ENCODE measurements at regions not wholly inside any gene's neighbourhood (a gene's known extent, or its start where the extent isn't known, plus 50 kb on each side); places are given as distances from the start of the nearest gene placed in this dataset.

DNA sequence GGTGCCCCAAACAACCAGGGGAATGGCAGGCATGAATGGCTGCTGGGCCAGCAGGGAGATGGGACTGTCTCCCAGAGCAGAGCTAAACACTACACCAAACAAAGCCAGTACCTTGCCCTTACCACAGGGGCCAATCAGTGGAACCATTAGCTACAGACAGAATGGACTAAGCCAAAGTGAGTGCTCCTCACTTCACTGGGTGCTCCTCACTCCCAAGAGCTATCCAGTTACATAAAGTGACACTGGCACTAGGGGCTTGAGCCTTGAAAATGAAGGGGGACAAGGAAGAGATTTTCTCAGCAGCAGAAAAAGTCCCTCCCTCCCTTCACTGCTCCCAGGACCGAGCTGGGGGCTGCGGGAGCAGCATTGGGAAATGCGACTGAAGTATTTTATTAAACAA, 110.9 kb upstream of the SHB start:
- TF ChIP-seq, protein P1, sequence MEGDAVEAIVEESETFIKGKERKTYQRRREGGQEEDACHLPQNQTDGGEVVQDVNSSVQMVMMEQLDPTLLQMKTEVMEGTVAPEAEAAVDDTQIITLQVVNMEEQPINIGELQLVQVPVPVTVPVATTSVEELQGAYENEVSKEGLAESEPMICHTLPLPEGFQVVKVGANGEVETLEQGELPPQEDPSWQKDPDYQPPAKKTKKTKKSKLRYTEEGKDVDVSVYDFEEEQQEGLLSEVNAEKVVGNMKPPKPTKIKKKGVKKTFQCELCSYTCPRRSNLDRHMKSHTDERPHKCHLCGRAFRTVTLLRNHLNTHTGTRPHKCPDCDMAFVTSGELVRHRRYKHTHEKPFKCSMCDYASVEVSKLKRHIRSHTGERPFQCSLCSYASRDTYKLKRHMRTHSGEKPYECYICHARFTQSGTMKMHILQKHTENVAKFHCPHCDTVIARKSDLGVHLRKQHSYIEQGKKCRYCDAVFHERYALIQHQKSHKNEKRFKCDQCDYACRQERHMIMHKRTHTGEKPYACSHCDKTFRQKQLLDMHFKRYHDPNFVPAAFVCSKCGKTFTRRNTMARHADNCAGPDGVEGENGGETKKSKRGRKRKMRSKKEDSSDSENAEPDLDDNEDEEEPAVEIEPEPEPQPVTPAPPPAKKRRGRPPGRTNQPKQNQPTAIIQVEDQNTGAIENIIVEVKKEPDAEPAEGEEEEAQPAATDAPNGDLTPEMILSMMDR (IDR thresholded peaks at IDR 0.05), result no peak

DNA sequence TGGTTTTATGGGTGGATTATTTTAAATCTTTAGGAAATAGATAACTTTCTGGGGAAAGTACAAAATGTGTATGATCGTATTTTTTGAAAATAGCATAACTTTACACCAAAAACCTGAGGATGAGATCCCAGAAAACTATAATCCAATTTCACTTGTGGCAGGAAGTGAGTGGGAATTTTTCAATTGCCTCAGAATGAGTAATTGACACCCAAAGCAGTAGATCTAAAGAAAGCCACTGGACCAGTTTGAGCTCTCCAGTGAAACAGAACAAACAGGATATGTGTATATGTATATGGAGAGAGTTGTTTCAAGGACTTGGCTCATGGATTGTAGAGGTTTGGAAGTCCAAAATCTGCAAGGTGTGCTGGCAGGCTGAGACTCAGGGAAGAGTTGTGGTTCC, 109.2 kb upstream of the SHB start:
- ATAC-seq (ENCODE audit: low FRiP score), result no peak
- no peak for DNase-seq (ENCODE audit: low spot score)
- TF ChIP-seq, protein P1 (IDR thresholded peaks at IDR 0.05), result no peak

More for the DNA sequence above, 110.9 kb upstream of the SHB start:
- ATAC-seq (ENCODE audit: low FRiP score), result no peak
- DNase-seq (ENCODE audit: low spot score), result no peak

DNA sequence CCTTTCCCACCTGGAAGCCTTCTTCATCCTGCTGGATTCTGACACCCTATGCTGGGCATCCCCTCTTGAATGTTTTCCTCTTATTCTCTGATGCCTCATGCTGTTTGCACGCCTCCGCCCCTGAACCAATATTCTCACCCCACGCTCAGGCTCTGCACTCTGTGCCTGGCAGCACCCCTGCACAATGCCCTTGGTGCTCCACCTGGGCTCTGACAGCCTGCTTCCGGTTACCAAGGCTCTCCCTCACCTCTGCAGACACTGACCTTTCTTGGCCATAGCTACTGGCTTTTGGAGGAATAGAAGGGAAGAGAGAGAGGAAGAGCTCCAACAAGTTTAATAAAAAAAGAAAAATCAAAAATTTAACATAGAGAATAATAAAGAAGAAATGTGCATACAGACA, 108.7 kb upstream of the SHB start:
- TF ChIP-seq, protein P1 (IDR thresholded peaks at IDR 0.05), result no peak
- DNase-seq (ENCODE audit: low spot score) (no peak), ATAC-seq (ENCODE audit: low FRiP score) (no peak)

DNA sequence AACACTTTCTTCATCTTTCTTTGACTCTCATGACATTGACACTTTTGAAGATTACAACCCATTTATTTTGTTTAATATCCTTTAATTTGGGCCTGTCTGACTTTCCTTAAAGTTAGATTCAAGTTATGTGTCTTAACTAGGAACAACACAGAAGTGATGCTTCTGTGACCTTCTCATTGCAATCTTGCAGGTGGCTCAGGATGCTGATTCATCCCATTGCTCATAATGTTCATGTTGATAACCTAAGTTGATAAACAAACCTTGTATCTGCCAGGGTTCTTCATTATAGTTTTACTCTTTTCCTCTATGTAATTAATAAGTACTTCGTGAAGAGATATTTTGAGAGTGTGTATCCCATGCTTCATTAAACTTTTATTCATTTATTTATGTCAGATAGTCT, 107.2 kb upstream of the SHB start:
- DNase-seq (ENCODE audit: low spot score) (no peak), ATAC-seq (ENCODE audit: low FRiP score) (no peak)
- TF ChIP-seq, protein P1 (IDR thresholded peaks at IDR 0.05), result no peak

DNA sequence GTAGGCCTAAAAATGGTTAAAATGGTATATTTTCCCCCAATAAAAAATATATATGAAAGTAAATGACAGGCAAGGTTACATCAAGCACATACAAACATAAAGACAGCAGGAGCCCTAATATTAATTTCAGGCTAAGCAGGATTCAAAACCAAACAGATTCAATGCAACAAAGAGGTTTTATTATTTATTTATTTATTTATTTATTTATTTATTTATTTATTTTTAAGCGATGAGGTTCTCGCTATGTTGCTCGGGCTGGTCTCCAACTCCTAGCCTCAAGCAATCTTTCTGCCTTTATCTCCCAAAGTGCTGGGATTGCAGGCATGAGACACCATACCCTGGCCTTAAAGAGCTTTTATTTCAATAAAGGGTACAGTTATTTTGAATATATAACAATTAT, 106.4 kb upstream of the SHB start:
- ATAC-seq (ENCODE audit: low FRiP score), result no peak
- TF ChIP-seq, protein P1 (IDR thresholded peaks at IDR 0.05), result no peak
- no peak for DNase-seq (ENCODE audit: low spot score)

DNA sequence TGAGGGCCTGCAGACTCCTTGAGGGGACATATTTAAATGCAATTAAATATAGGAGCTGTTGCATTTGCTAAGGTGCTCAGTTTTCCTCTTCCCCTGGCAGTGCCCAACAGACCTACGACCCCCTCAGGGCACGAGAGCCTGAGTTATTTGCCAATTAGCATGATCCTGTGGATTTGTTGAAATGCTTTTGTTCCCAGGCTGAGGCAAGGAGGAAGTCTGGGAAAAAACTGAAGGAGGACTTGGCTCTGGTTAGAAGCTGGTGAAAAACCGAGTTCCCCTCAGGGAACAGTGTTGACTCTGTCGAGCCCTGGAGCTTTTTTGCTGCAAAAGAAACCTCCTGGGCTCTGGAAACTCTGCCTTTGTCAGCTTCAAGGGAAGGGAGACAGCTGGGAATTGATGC, 103.6 kb upstream of the SHB start:
- ATAC-seq (ENCODE audit: low FRiP score), result no peak

DNA sequence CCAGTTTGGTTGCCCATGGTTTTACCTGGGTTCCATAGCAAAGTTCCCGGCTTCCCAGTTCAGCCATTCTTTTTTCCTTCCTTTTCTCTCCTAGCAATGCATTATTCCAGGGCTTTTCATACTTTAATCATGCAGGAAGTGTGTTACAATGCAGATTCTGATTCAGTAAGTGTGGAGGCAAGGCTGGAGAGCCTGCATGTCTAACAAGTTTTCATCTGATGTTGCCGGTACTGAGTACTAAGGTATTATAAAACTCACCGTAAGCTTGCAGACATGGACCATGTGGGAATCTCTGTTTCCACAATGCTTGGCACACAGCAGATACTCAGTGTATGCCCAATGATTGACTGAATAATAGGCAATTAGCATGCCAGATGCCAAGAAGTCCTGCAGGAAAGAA, 102.9 kb upstream of the SHB start:
- DNase-seq (ENCODE audit: low spot score) (no peak), ATAC-seq (ENCODE audit: low FRiP score) (no peak)
- TF ChIP-seq, protein P1 (IDR thresholded peaks at IDR 0.05), result no peak

More for the DNA sequence above, 103.6 kb upstream of the SHB start:
- DNase-seq (ENCODE audit: low spot score), result no peak
- TF ChIP-seq, protein P1 (IDR thresholded peaks at IDR 0.05), result no peak

All from omental fat pad (tissue), 3 donors.